Thymus (tissue), 11 donors: ENCODE measurements at regions not wholly inside any gene's neighbourhood (a gene's known extent, or its start where the extent isn't known, plus 50 kb on each side); places are given as distances from the start of the nearest gene placed in this dataset.

Experiments used
- DNase-seq, 9 donors: peaks; one replicate each; pipeline ENCODE4 v3.0.0-alpha.2; 2013; ENCODE audit warnings: low spot score in 9 of 9, low read depth in 6 of 9, missing footprints in 1 of 9
- H3K27ac ChIP-seq, 2 donors: one replicate each; pipeline ENCODE4 v1.5.1; 2013; ENCODE audit warnings: control low read depth in 1 of 2, low read depth in 1 of 2, low read length in 1 of 2, mild to moderate bottlenecking in 1 of 2, moderate library complexity in 1 of 2
- H3K27me3 ChIP-seq, 2 donors: one replicate each; pipeline ENCODE4 v1.5.1; 2013; ENCODE audit warnings: low read length in 1 of 2; ENCODE audit not compliant: control insufficient read depth in 2 of 2, insufficient read depth in 1 of 2
- H3K36me3 ChIP-seq, 2 donors: one replicate each; pipeline ENCODE4 v1.5.1; 2013; ENCODE audit warnings: low read length in 1 of 2, mild to moderate bottlenecking in 1 of 2, moderate library complexity in 1 of 2; ENCODE audit not compliant: control insufficient read depth in 2 of 2, insufficient read depth in 2 of 2
- H3K4me1 ChIP-seq, 2 donors: one replicate each; pipeline ENCODE4 v1.5.1; 2013; ENCODE audit warnings: low read length in 2 of 2; ENCODE audit not compliant: control insufficient read depth in 2 of 2, insufficient read depth in 2 of 2
- H3K4me3 ChIP-seq, 2 donors: one replicate each; pipeline ENCODE4 v1.5.1; 2013; ENCODE audit warnings: low read length in 2 of 2, control low read depth in 1 of 2, mild to moderate bottlenecking in 1 of 2
- H3K9me3 ChIP-seq, 2 donors: one replicate each; pipeline ENCODE4 v1.5.1; 2013; ENCODE audit warnings: low read length in 1 of 2, mild to moderate bottlenecking in 1 of 2; ENCODE audit not compliant: control insufficient read depth in 2 of 2, insufficient read depth in 1 of 2
- WGBS: extraction: QIAGEN DNeasy Blood & Tissue Kit; methylation state at CpG from one replicate; pipeline ENCODE4 v1.1.7; 2013; 5-methylcytosine and 5-hydroxymethylcytosine counted together
- donor health status: healthy.

GRCh38 chr5:60297658-60298057, 402.3 kb downstream of the DEPDC1B start:
- H3K4me1 ChIP-seq: no peaks in the 10 kb centered on the region
- H3K36me3 ChIP-seq: no peaks in the 10 kb centered on the region
- WGBS: 95% methylated on average over 1 of the region's 1 CpG
- H3K9me3 ChIP-seq: no peaks in the 10 kb centered on the region
- no peaks in the 10 kb centered on the region for H3K27me3 ChIP-seq
- no peak overlapping the region for H3K27ac ChIP-seq
- no peak overlapping the region for H3K4me3 ChIP-seq
- DNase-seq: no peak

- Histone ChIP-seq H3K9me3 (no peaks in the 10 kb centered on the region), H3K27ac (no peak overlapping the region), H3K4me3 (no peak overlapping the region), H3K4me1 (no peaks in the 10 kb centered on the region), H3K27me3 (no peaks in the 10 kb centered on the region), H3K36me3 (no peaks in the 10 kb centered on the region)
- 11% methylated on average over 2 of the region's 2 CpGs for WGBS
- DNase-seq: peak in 1 of 9 donors; percentile 12
Observed at GRCh38 chr5:60295423-60295822, 401.9 kb upstream of the PDE4D start.

- Histone ChIP-seq H3K4me1 (no peaks in the 10 kb centered on the region), H3K9me3 (no peaks in the 10 kb centered on the region), H3K27ac (no peak overlapping the region), H3K4me3 (no peak overlapping the region), H3K27me3 (no peaks in the 10 kb centered on the region), H3K36me3 (no peaks in the 10 kb centered on the region)
- no peak for DNase-seq
- 92% methylated on average over 2 of the region's 2 CpGs for WGBS
Observed at GRCh38 chr5:60293518-60293917, 400.0 kb upstream of the PDE4D start.

- peak in 4 of 9 donors; percentile 5 to 42 (median 19) for DNase-seq
- Histone ChIP-seq H3K27me3 (no peaks in the 10 kb centered on the region), H3K27ac (no peak overlapping the region), H3K36me3 (no peaks in the 10 kb centered on the region), H3K9me3 (no peaks in the 10 kb centered on the region), H3K4me3 (no peak overlapping the region), H3K4me1 (no peaks in the 10 kb centered on the region)
- 62% methylated on average over 5 of the region's 5 CpGs for WGBS
Observed at GRCh38 chr5:60287174-60287771, 393.7 kb upstream of the PDE4D start.

GRCh38 chr5:60285910-60286309, 392.4 kb upstream of the PDE4D start:
- Histone ChIP-seq H3K27me3 (no peaks in the 10 kb centered on the region), H3K4me3 (no peak overlapping the region), H3K36me3 (no peaks in the 10 kb centered on the region), H3K4me1 (no peaks in the 10 kb centered on the region), H3K9me3 (no peaks in the 10 kb centered on the region), H3K27ac (no peak overlapping the region)
- no peak for DNase-seq
- 96% methylated on average over 5 of the region's 5 CpGs for WGBS

GRCh38 chr5:60280943-60281342, 387.4 kb upstream of the PDE4D start:
- H3K4me3 ChIP-seq: no peak overlapping the region
- no peak overlapping the region for H3K27ac ChIP-seq
- H3K36me3 ChIP-seq: no peaks in the 10 kb centered on the region
- DNase-seq: no peak
- H3K27me3 ChIP-seq: no peaks in the 10 kb centered on the region
- H3K4me1 ChIP-seq: no peaks in the 10 kb centered on the region
- WGBS: 91% methylated on average over 4 of the region's 4 CpGs
- no peaks in the 10 kb centered on the region for H3K9me3 ChIP-seq

- H3K9me3 ChIP-seq: no peaks in the 10 kb centered on the region
- H3K27me3 ChIP-seq: no peaks in the 10 kb centered on the region
- H3K4me1 ChIP-seq: no peaks in the 10 kb centered on the region
- no peak overlapping the region for H3K27ac ChIP-seq
- no peaks in the 10 kb centered on the region for H3K36me3 ChIP-seq
- DNase-seq: no peak
- H3K4me3 ChIP-seq: no peak overlapping the region
Observed at GRCh38 chr5:60277941-60278340, 384.4 kb upstream of the PDE4D start.

GRCh38 chr5:60274747-60275146, 381.2 kb upstream of the PDE4D start:
- Histone ChIP-seq H3K36me3 (no peaks in the 10 kb centered on the region), H3K4me1 (no peaks in the 10 kb centered on the region), H3K27ac (no peak overlapping the region), H3K9me3 (no peaks in the 10 kb centered on the region), H3K4me3 (no peak overlapping the region), H3K27me3 (no peaks in the 10 kb centered on the region)
- no peak for DNase-seq

GRCh38 chr5:60271517-60271916, 378.0 kb upstream of the PDE4D start:
- H3K27me3 ChIP-seq: no peaks in the 10 kb centered on the region
- H3K27ac ChIP-seq: no peak overlapping the region
- no peaks in the 10 kb centered on the region for H3K9me3 ChIP-seq
- WGBS: 65% methylated on average over 2 of the region's 2 CpGs
- no peaks in the 10 kb centered on the region for H3K36me3 ChIP-seq
- no peak overlapping the region for H3K4me3 ChIP-seq
- no peaks in the 10 kb centered on the region for H3K4me1 ChIP-seq
- no peak for DNase-seq

- Histone ChIP-seq H3K9me3 (no peaks in the 10 kb centered on the region), H3K27me3 (no peaks in the 10 kb centered on the region), H3K36me3 (no peaks in the 10 kb centered on the region), H3K4me3 (no peak overlapping the region), H3K4me1 (no peaks in the 10 kb centered on the region), H3K27ac (no peak overlapping the region)
- DNase-seq: no peak
- WGBS: 83% methylated on average over 3 of the region's 3 CpGs
Observed at GRCh38 chr5:60267907-60268306, 374.4 kb upstream of the PDE4D start.
